ENCODE measurements at regions not wholly inside any gene's neighbourhood (a gene's known extent, or its start where the extent isn't known, plus 50 kb on each side); places are given as distances from the start of the nearest gene placed in this dataset.

- no peak for DNase-seq
Observed at GRCh38 chr20:60540591-60540990, 582.4 kb downstream of the CDH26 start.

GRCh38 chr20:60541991-60542390 lies 583.8 kb downstream of the CDH26 start:
- no peak for DNase-seq

GRCh38 chr20:60543598-60543997 lies 585.4 kb downstream of the CDH26 start:
- DNase-seq: no peak

GRCh38 chr20:60553095-60553494 lies 594.9 kb downstream of the CDH26 start:
- no peak for DNase-seq

- DNase-seq: no peak
Observed at GRCh38 chr20:60558486-60558885, 600.3 kb downstream of the CDH26 start.

- no peak for DNase-seq
Observed at GRCh38 chr20:60559462-60559861, 601.2 kb downstream of the CDH26 start.

- DNase-seq: no peak
Observed at GRCh38 chr20:60561052-60561451, 602.8 kb downstream of the CDH26 start.

GRCh38 chr20:60565083-60565482 lies 606.9 kb downstream of the CDH26 start:
- no peak for DNase-seq

- no peak for DNase-seq
Observed at GRCh38 chr20:60565551-60565950, 607.3 kb downstream of the CDH26 start.

GRCh38 chr20:60569116-60569515 lies 610.9 kb downstream of the CDH26 start:
- no peak for DNase-seq

GRCh38 chr20:60570481-60571277 lies 612.5 kb downstream of the CDH26 start:
- DNase-seq: no peak

- no peak for DNase-seq
Observed at GRCh38 chr20:60573003-60573680, 614.9 kb downstream of the CDH26 start.

GRCh38 chr20:60576236-60576635 lies 618.0 kb downstream of the CDH26 start:
- DNase-seq: no peak

- DNase-seq: no peak
Observed at GRCh38 chr20:60579941-60580515, 621.8 kb downstream of the CDH26 start.

GRCh38 chr20:60581606-60582115 lies 623.4 kb downstream of the CDH26 start:
- DNase-seq: no peak

GRCh38 chr20:60583741-60584140 lies 625.5 kb downstream of the CDH26 start:
- DNase-seq: no peak

GRCh38 chr20:60584221-60584620 lies 626.0 kb downstream of the CDH26 start:
- DNase-seq: no peak

- no peak for DNase-seq
Observed at GRCh38 chr20:60585651-60586050, 627.4 kb downstream of the CDH26 start.

GRCh38 chr20:60586269-60587050 lies 628.2 kb downstream of the CDH26 start:
- no peak for DNase-seq

- DNase-seq: no peak
Observed at GRCh38 chr20:60587986-60588385, 629.8 kb downstream of the CDH26 start.

- no peak for DNase-seq
Observed at GRCh38 chr20:60589623-60590022, 631.4 kb downstream of the CDH26 start.

GRCh38 chr20:60591172-60591799 lies 633.1 kb downstream of the CDH26 start:
- DNase-seq: no peak

GRCh38 chr20:60598528-60598927 lies 640.3 kb downstream of the CDH26 start:
- no peak for DNase-seq

All from activated CD4-positive, alpha-beta T cell treated with anti-CD3 and anti-CD28 coated beads, Interleukin-2, amount 50 U/mL, for 16 hours (primary cell).